H9 (cell line): ENCODE measurements at regions not wholly inside any gene's neighbourhood (a gene's known extent, or its start where the extent isn't known, plus 50 kb on each side); places are given as distances from the start of the nearest gene placed in this dataset.

ENCODE experiments used
- DNase-seq: peaks from one replicate; pipeline ENCODE4 v3.0.0-alpha.2; 2017
- H2AFZ ChIP-seq: one replicate; pipeline ENCODE4 v1.6.1; 2013; ENCODE audit warnings: mild to moderate bottlenecking, low read length, control low read depth, moderate library complexity
- H2AK5ac ChIP-seq: 2 replicates; pipeline ENCODE4 v1.6.1; 2013; ENCODE audit warnings: low read length, control low read depth, mixed read lengths; ENCODE audit not compliant: insufficient read length
- H2BK120ac ChIP-seq: one replicate; pipeline ENCODE4 v1.6.1; 2013; ENCODE audit warnings: low read depth, mild to moderate bottlenecking, low read length, control low read depth, inconsistent platforms; ENCODE audit not compliant: poor library complexity, severe bottlenecking
- H2BK12ac ChIP-seq: 2 replicates; pipeline ENCODE4 v1.6.1; 2013; ENCODE audit warnings: low read length, control low read depth, mixed read lengths, low read depth; ENCODE audit not compliant: insufficient read length
- H2BK15ac ChIP-seq: 2 replicates; pipeline ENCODE4 v1.6.1; 2013; ENCODE audit warnings: low read depth, low read length, control low read depth
- H2BK20ac ChIP-seq: one replicate; pipeline ENCODE4 v1.6.1; 2013; ENCODE audit warnings: low read depth, mild to moderate bottlenecking, low read length, control low read depth, inconsistent platforms; ENCODE audit not compliant: poor library complexity, severe bottlenecking
- H2BK5ac ChIP-seq: 2 replicates; pipeline ENCODE4 v1.6.1; 2013; ENCODE audit warnings: low read length, control low read depth, mixed read lengths; ENCODE audit not compliant: insufficient read length
- H3K14ac ChIP-seq: 2 replicates; pipeline ENCODE4 v1.6.1; 2013; ENCODE audit warnings: low read length, control low read depth; ENCODE audit not compliant: insufficient read depth
- H3K18ac ChIP-seq: 2 replicates; pipeline ENCODE4 v1.6.1; 2013; ENCODE audit warnings: low read depth, mild to moderate bottlenecking, mixed read lengths, low read length, control low read depth; ENCODE audit not compliant: insufficient read length
- H3K23ac ChIP-seq: 2 replicates; pipeline ENCODE4 v1.6.1; 2013; ENCODE audit warnings: low read length, control low read depth, mixed read lengths, low read depth; ENCODE audit not compliant: insufficient read length
- H3K23me2 ChIP-seq: 2 replicates; pipeline ENCODE4 v1.6.1; 2013; ENCODE audit warnings: low read depth, mild to moderate bottlenecking, mixed read lengths, low read length, control low read depth; ENCODE audit not compliant: insufficient read length, poor library complexity, severe bottlenecking
- H3K27ac ChIP-seq: 2 replicates; pipeline ENCODE4 v1.5.1; 2013; ENCODE audit warnings: low read length, control low read depth, mixed read lengths, low read depth; ENCODE audit not compliant: insufficient read length
- H3K27me3 ChIP-seq: 2 replicates; pipeline ENCODE4 v1.6.1; 2013; ENCODE audit warnings: low read length, control low read depth, inconsistent platforms; ENCODE audit not compliant: insufficient read depth
- H3K4ac ChIP-seq: 2 replicates; pipeline ENCODE4 v1.6.1; 2013; ENCODE audit warnings: low read depth, mild to moderate bottlenecking, control low read depth, inconsistent platforms, low read length, moderate library complexity
- H3K4me1 ChIP-seq: 2 replicates; pipeline ENCODE4 v1.6.1; 2013; ENCODE audit warnings: low read length, control low read depth, inconsistent platforms; ENCODE audit not compliant: insufficient read depth
- H3K4me2 ChIP-seq: 2 replicates; pipeline ENCODE4 v1.6.1; 2013; ENCODE audit warnings: low read length, control low read depth, mixed read lengths; ENCODE audit not compliant: insufficient read length, insufficient read depth
- H3K56ac ChIP-seq: 2 replicates; pipeline ENCODE4 v1.6.1; 2013; ENCODE audit warnings: low read depth, mild to moderate bottlenecking, mixed read lengths, low read length, control low read depth; ENCODE audit not compliant: insufficient read length
- H3K79me1 ChIP-seq: 2 replicates; pipeline ENCODE4 v1.6.1; 2013; ENCODE audit warnings: low read depth, mild to moderate bottlenecking, moderate library complexity, low read length, control low read depth, inconsistent platforms; ENCODE audit not compliant: insufficient read depth, poor library complexity, severe bottlenecking
- H3K79me2 ChIP-seq: 2 replicates; pipeline ENCODE4 v1.6.1; 2013; ENCODE audit warnings: low read length, control low read depth, inconsistent platforms; ENCODE audit not compliant: insufficient read depth
- H3K9ac ChIP-seq: 2 replicates; pipeline ENCODE4 v1.6.1; 2013; ENCODE audit warnings: low read length, control low read depth, mixed read lengths; ENCODE audit not compliant: insufficient read length; ENCODE audit errors: extremely low read depth
- H3K9me3 ChIP-seq: one replicate; pipeline ENCODE4 v1.6.1; 2013; ENCODE audit warnings: low read depth, low read length, inconsistent platforms; ENCODE audit not compliant: control insufficient read depth
- H3T11ph ChIP-seq: one replicate; pipeline ENCODE4 v1.6.1; 2013; ENCODE audit warnings: mild to moderate bottlenecking, low read length, control low read depth, inconsistent platforms
- H4K20me1 ChIP-seq: one replicate; pipeline ENCODE4 v1.6.1; 2013; ENCODE audit not compliant: control insufficient read depth, insufficient read length, insufficient read depth
- H4K5ac ChIP-seq: 2 replicates; pipeline ENCODE4 v1.6.1; 2013; ENCODE audit warnings: low read depth, mild to moderate bottlenecking, mixed read lengths, low read length, control low read depth; ENCODE audit not compliant: insufficient read length
- H4K8ac ChIP-seq: replicated peaks from 2 replicates; pipeline ENCODE4 v1.6.1; 2013; ENCODE audit warnings: low read length, control low read depth, mixed read lengths, low read depth; ENCODE audit not compliant: insufficient read length
- H4K91ac ChIP-seq: 2 replicates; pipeline ENCODE4 v1.6.1; 2013; ENCODE audit warnings: low read depth, mild to moderate bottlenecking, moderate library complexity, mixed read lengths, low read length, control low read depth; ENCODE audit not compliant: insufficient read length
- H3K27ac Mint-ChIP-seq, 3 experiments: 2 replicates in 2 of 3; 3 replicates in 1 of 3; pipeline ENCODE4 v1.8.0; 2020 to 2021; ENCODE audit warnings: mixed read lengths in 3 of 3, mild to moderate bottlenecking in 1 of 3, moderate library complexity in 1 of 3
- H3K27me3 Mint-ChIP-seq: 2 replicates; pipeline ENCODE4 v1.8.0; 2021; ENCODE audit warnings: low read depth, mild to moderate bottlenecking, moderate library complexity, mixed read lengths
- H3K36me3 Mint-ChIP-seq, 3 experiments: 2 replicates in 2 of 3; 3 replicates in 1 of 3; pipeline ENCODE4 v1.8.0; 2020 to 2021; ENCODE audit warnings: low read depth in 3 of 3, mixed read lengths in 3 of 3; ENCODE audit not compliant: insufficient read depth in 1 of 3
- H3K4me1 Mint-ChIP-seq, 2 experiments: 2 replicates each; pipeline ENCODE4 v1.8.0; 2020; ENCODE audit warnings: mixed read lengths in 2 of 2
- H3K4me3 Mint-ChIP-seq, 2 experiments: 2 replicates in 1 of 2; 3 replicates in 1 of 2; pipeline ENCODE4 v1.8.0; 2020 to 2021; ENCODE audit warnings: mild to moderate bottlenecking in 2 of 2, mixed read lengths in 2 of 2, moderate library complexity in 1 of 2
- H3K9me3 Mint-ChIP-seq, 2 experiments: 2 replicates in 1 of 2; 3 replicates in 1 of 2; pipeline ENCODE4 v1.8.0; 2020; ENCODE audit warnings: mild to moderate bottlenecking in 2 of 2, mixed read lengths in 2 of 2, moderate library complexity in 1 of 2
- WGBS: extraction: QIAGEN DNeasy Blood & Tissue Kit; methylation state at CpG from one replicate; pipeline ENCODE4 v1.1.7; 2013; ENCODE audit warnings: missing lambda C conversion rate, low lambda C conversion rate, mixed read lengths; ENCODE audit not compliant: insufficient read length; ENCODE audit errors: extremely low coverage; 5-methylcytosine and 5-hydroxymethylcytosine counted together
- TF ChIP-seq, protein P1 (sequence below): fragments of 200-600 bp; sonication (generic); conservative IDR thresholded peaks from 3 replicates; pipeline ENCODE4 v1.8.0; 2021; ENCODE audit warnings: antibody characterized with exemption, mild to moderate bottlenecking

DNA sequence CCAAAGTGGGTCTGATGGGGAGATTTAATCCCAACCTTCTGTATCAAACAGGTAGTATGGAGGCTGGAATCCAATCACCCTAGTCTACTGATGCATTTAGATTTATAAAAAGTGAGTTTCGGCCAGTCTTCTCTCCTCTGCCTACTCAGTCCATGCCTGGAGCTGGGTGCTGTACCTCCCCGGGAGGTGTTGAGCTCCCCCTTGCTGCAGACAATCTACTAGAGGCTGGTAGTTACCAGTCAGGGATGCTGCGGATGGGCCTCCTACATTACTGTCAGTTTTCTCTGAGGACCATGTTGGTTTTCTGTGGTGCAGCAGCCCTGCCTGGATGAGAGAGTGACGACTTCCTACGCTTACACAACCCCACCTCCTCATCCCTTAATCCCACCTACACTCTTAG lies 118.6 kb upstream of the CELF4 start:
- no peak overlapping the region for H2BK12ac ChIP-seq
- no peak overlapping the region for H2AK5ac ChIP-seq
- no peak overlapping the region for H2BK15ac ChIP-seq
- no peak overlapping the region for H4K8ac ChIP-seq
- no peaks in the 10 kb centered on the region for H3K36me3 Mint-ChIP-seq
- no peak overlapping the region for H2AFZ ChIP-seq
- no peak overlapping the region for H2BK120ac ChIP-seq
- DNase-seq, result peak; percentile 30
- H3K9me3 ChIP-seq, result no peaks in the 10 kb centered on the region
- H3K4me3 Mint-ChIP-seq, result no peak overlapping the region
- no peaks in the 10 kb centered on the region; a peak in 1 of 5 replicates for H3K9me3 Mint-ChIP-seq
- H3K9ac ChIP-seq, result no peak overlapping the region
- H3K79me1 ChIP-seq, result no peaks in the 10 kb centered on the region
- H4K20me1 ChIP-seq, result no peaks in the 10 kb centered on the region
- H3K4me2 ChIP-seq, result no peak overlapping the region
- H3K4me1 Mint-ChIP-seq, result peaks cover 0 to 2% of the 10 kb centered on the region in 2 experiments; a peak in 3 of 4 replicates
- H3K23ac ChIP-seq, result no peak overlapping the region
- H3K4me1 ChIP-seq, result no peaks in the 10 kb centered on the region; the same call in 1 of the 2 replicates
- H4K5ac ChIP-seq, result no peak overlapping the region
- H3K4ac ChIP-seq, result no peak overlapping the region
- no peak overlapping the region for H3K18ac ChIP-seq
- H3K27me3 Mint-ChIP-seq, result peaks cover 9% of the 10 kb centered on the region
- TF ChIP-seq, protein P1, sequence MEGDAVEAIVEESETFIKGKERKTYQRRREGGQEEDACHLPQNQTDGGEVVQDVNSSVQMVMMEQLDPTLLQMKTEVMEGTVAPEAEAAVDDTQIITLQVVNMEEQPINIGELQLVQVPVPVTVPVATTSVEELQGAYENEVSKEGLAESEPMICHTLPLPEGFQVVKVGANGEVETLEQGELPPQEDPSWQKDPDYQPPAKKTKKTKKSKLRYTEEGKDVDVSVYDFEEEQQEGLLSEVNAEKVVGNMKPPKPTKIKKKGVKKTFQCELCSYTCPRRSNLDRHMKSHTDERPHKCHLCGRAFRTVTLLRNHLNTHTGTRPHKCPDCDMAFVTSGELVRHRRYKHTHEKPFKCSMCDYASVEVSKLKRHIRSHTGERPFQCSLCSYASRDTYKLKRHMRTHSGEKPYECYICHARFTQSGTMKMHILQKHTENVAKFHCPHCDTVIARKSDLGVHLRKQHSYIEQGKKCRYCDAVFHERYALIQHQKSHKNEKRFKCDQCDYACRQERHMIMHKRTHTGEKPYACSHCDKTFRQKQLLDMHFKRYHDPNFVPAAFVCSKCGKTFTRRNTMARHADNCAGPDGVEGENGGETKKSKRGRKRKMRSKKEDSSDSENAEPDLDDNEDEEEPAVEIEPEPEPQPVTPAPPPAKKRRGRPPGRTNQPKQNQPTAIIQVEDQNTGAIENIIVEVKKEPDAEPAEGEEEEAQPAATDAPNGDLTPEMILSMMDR, result no peak
- H3K23me2 ChIP-seq, result no peaks in the 10 kb centered on the region
- H3K27ac ChIP-seq, result no peak overlapping the region
- no peak overlapping the region for H3K56ac ChIP-seq
- no peak overlapping the region for H3K14ac ChIP-seq
- H2BK5ac ChIP-seq, result no peak overlapping the region
- no CpG with 5 or more reads among the region's 5 CpGs for WGBS
- H3K79me2 ChIP-seq, result 0 out of 2 replicates have a peak, but pooled peaks cover 1% of the 10 kb centered on the region
- no peaks in the 10 kb centered on the region for H3K27me3 ChIP-seq
- no peak overlapping the region for H3K27ac Mint-ChIP-seq
- H4K91ac ChIP-seq, result no peak overlapping the region
- no peak overlapping the region for H2BK20ac ChIP-seq
- no peak overlapping the region for H3T11ph ChIP-seq
